ENCODE measurements at regions not wholly inside any gene's neighbourhood (a gene's known extent, or its start where the extent isn't known, plus 50 kb on each side); places are given as distances from the start of the nearest gene placed in this dataset.

GRCh38 chr4:11743236-11743635 lies 314.5 kb upstream of the HS3ST1 start:
- no peaks in the 10 kb centered on the region for H3K36me3 ChIP-seq (ENCODE audit: control insufficient read depth, insufficient read depth, low read length)
- peaks cover 18% of the 10 kb centered on the region for H3K27me3 ChIP-seq (ENCODE audit: control insufficient read depth, insufficient read depth, low read length, poor library complexity, severe bottlenecking)
- no peak for TF ChIP-seq CTCF (conservative IDR thresholded peaks at IDR 0.05)
- H3K4me3 Mint-ChIP-seq = no peak overlapping the region
- H3K9ac ChIP-seq (ENCODE audit: extremely low read depth, low read length, poor library complexity, severe bottlenecking) = no peak overlapping the region
- DNase-seq = no peak
- no peak overlapping the region for H3K4me3 ChIP-seq (ENCODE audit: low read length)
- no peaks in the 10 kb centered on the region for H3K4me1 ChIP-seq (ENCODE audit: control insufficient read depth, insufficient read depth, low read length)
- H3K36me3 Mint-ChIP-seq (ENCODE audit: low read depth) = no peaks in the 10 kb centered on the region
- H3K27me3 Mint-ChIP-seq (ENCODE audit: insufficient read depth) = peaks cover 3% of the 10 kb centered on the region
- no peak overlapping the region for H3K27ac Mint-ChIP-seq
- peaks cover 15% of the 10 kb centered on the region for H3K9me3 Mint-ChIP-seq
- H3K9me3 ChIP-seq (ENCODE audit: control insufficient read depth, low read length) = peaks cover 11% of the 10 kb centered on the region
- H3K4me1 Mint-ChIP-seq = peaks cover 5% of the 10 kb centered on the region
- WGBS, 2 experiments (ENCODE audit: insufficient coverage in 1 of 2, insufficient read length in 1 of 2) = 79 to 100% methylated on average over 1 of the region's 1 CpG
- no peak overlapping the region for H3K27ac ChIP-seq (ENCODE audit: low read depth, low read length)

- 67% methylated on average over 1 of the region's 1 CpG; no CpG with 5 or more reads in 1 of the 2 experiments for WGBS, 2 experiments (ENCODE audit: insufficient coverage in 1 of 2, insufficient read length in 1 of 2)
- peaks cover 3% of the 10 kb centered on the region for H3K27me3 Mint-ChIP-seq (ENCODE audit: insufficient read depth)
- H3K9me3 Mint-ChIP-seq = peaks cover 16% of the 10 kb centered on the region
- Histone ChIP-seq H3K27ac (ENCODE audit: low read depth, low read length) (no peak overlapping the region), H3K9ac (ENCODE audit: extremely low read depth, low read length, poor library complexity, severe bottlenecking) (no peak overlapping the region), H3K27me3 (ENCODE audit: control insufficient read depth, insufficient read depth, low read length, poor library complexity, severe bottlenecking) (peaks cover 6% of the 10 kb centered on the region), H3K9me3 (ENCODE audit: control insufficient read depth, low read length) (peaks cover 3% of the 10 kb centered on the region), H3K4me3 (ENCODE audit: low read length) (no peak overlapping the region), H3K36me3 (ENCODE audit: control insufficient read depth, insufficient read depth, low read length) (no peaks in the 10 kb centered on the region), H3K4me1 (ENCODE audit: control insufficient read depth, insufficient read depth, low read length) (no peaks in the 10 kb centered on the region)
- TF ChIP-seq CTCF (conservative IDR thresholded peaks at IDR 0.05) = no peak
- no peaks in the 10 kb centered on the region for H3K36me3 Mint-ChIP-seq (ENCODE audit: low read depth)
- no peak for DNase-seq
- H3K27ac Mint-ChIP-seq = no peak overlapping the region
- peaks cover 5% of the 10 kb centered on the region for H3K4me1 Mint-ChIP-seq
- H3K4me3 Mint-ChIP-seq = no peak overlapping the region
Observed at GRCh38 chr4:11741190-11741652, 312.5 kb upstream of the HS3ST1 start.

GRCh38 chr4:11739992-11740391 lies 311.3 kb upstream of the HS3ST1 start:
- no peaks in the 10 kb centered on the region for H3K4me1 ChIP-seq (ENCODE audit: control insufficient read depth, insufficient read depth, low read length)
- H3K9ac ChIP-seq (ENCODE audit: extremely low read depth, low read length, poor library complexity, severe bottlenecking) = no peak overlapping the region
- no peak overlapping the region for H3K4me3 ChIP-seq (ENCODE audit: low read length)
- no peak overlapping the region for H3K27ac ChIP-seq (ENCODE audit: low read depth, low read length)
- Mint-ChIP-seq H3K36me3 (ENCODE audit: low read depth) (no peaks in the 10 kb centered on the region), H3K4me3 (no peak overlapping the region), H3K27ac (no peak overlapping the region), H3K9me3 (peaks cover 10% of the 10 kb centered on the region), H3K27me3 (ENCODE audit: insufficient read depth) (peaks cover 3% of the 10 kb centered on the region), H3K4me1 (no peaks in the 10 kb centered on the region)
- no peaks in the 10 kb centered on the region for H3K36me3 ChIP-seq (ENCODE audit: control insufficient read depth, insufficient read depth, low read length)
- no peak for TF ChIP-seq CTCF (conservative IDR thresholded peaks at IDR 0.05)
- DNase-seq = no peak
- H3K9me3 ChIP-seq (ENCODE audit: control insufficient read depth, low read length) = no peaks in the 10 kb centered on the region
- 81% methylated on average over 1 of the region's 1 CpG; no CpG with 5 or more reads in 1 of the 2 experiments for WGBS, 2 experiments (ENCODE audit: insufficient coverage in 1 of 2, insufficient read length in 1 of 2)
- peaks cover 5% of the 10 kb centered on the region for H3K27me3 ChIP-seq (ENCODE audit: control insufficient read depth, insufficient read depth, low read length, poor library complexity, severe bottlenecking)
